Left hindlimb (tissue), 1 donor: ENCODE measurements at regions not wholly inside any gene's neighbourhood (a gene's known extent, or its start where the extent isn't known, plus 50 kb on each side); places are given as distances from the start of the nearest gene placed in this dataset.

ENCODE experiments used
- DNase-seq: peaks from one replicate; pipeline ENCODE4 v3.0.0-alpha.2; 2018

- DNase-seq: no peak
Measured at GRCh38 chr10:33579996-33580395, 245.5 kb upstream of the NRP1 start.

GRCh38 chr10:33573606-33574005 lies 239.1 kb upstream of the NRP1 start:
- no peak for DNase-seq

DNA sequence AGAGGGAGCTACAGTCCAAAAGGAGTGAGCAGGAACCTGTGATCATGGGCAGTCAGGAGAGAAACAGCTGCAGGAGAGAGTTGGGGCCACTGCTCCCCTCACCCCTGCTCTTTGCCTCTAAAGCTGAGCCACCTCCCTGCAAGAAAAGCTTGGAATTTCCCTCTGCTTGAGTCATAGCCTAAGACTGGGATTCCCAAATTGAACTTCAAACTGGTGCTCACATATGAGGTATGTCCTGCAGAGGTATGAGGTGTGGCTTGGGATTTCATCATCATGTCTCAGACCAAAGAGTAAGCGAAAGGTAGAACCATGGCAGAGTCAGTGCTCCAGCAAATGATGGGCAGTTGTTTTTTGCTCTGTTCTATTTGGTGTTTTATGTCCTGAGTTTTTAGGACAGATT lies 237.1 kb upstream of the NRP1 start:
- no peak for DNase-seq

- DNase-seq: no peak
Measured at GRCh38 chr10:33570495-33570894, 236.0 kb upstream of the NRP1 start.

DNA sequence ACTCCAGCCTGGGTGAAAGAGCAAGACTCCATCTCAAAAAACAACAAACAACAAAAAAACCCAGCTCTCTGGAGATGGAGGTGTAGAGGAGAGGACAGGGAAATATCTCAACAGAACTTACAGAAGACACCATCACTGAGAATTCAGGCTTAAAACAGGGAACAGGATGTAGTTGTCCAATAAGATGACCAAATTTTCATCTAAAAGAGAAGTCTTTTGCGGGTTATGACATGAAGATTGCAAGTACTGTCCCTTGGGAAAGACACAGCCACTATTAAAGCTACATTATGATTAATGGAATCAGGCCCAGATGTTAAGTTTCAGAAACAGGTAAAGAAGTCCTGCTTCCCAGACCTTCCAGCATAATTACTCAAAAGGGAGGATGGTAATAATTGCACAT lies 235.2 kb upstream of the NRP1 start:
- no peak for DNase-seq

DNA sequence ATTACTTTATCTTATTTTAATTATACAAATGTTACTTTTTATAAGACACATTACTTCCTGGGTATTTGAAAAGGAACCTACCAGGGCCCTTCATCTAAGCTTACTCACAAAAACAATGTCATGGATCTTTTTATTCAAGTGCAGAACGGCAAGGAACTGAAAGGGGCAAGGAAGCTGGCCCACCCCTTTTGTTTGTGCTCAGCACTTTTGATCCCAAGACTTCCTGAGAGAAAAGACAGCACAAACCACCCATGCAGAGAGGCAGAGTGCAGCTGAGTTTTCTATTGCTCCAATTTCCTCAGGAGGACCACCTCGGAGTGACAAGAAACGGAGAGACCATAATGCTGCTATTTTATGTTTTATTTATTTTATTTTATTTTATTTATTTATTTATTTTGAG lies 232.0 kb upstream of the NRP1 start:
- no peak for DNase-seq

- DNase-seq: no peak
Measured at GRCh38 chr10:33566001-33566400, 231.5 kb upstream of the NRP1 start.

GRCh38 chr10:33565231-33565630 lies 230.8 kb upstream of the NRP1 start:
- no peak for DNase-seq

DNA sequence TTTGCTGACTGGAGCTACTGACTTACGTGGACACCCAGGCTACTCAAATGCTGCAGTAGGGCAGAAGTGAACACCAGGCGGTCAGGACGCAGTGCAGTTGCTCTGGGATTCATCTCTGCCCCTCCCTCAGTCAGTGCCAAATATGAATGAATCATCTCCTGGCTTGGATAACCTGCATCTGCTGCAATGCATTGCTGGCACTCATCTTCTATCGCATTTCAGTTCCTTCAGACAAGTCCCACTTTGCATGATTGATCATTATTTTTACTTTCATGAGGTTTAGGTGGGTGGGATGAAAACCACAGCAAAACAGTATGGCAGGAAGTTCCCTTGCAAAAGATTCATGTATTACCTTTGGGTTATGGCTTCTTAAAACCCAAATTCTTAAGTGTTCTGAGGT lies 224.6 kb upstream of the NRP1 start:
- no peak for DNase-seq

- no peak for DNase-seq
Measured at GRCh38 chr10:33557313-33557712, 222.8 kb upstream of the NRP1 start.

GRCh38 chr10:33556620-33557019 lies 222.2 kb upstream of the NRP1 start:
- no peak for DNase-seq

DNA sequence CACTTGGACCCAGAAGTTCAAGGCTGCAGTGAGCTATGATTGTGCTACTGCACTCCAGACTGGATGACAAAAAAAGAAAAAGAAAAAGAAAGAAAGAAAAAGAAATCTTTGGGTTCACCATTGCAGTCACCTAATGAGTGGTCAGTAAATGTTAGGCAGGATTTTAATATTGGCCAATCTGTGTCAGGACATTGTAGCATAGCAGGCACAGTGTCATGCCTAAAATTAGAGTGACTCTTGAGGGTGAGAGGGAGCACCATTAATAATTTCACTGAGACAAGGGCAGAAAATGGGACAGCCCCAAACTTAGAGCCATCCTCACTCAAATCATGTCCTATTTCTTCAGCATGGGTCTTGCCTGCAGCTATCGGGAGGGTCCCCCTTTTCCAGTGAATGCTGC lies 221.6 kb upstream of the NRP1 start:
- no peak for DNase-seq

DNA sequence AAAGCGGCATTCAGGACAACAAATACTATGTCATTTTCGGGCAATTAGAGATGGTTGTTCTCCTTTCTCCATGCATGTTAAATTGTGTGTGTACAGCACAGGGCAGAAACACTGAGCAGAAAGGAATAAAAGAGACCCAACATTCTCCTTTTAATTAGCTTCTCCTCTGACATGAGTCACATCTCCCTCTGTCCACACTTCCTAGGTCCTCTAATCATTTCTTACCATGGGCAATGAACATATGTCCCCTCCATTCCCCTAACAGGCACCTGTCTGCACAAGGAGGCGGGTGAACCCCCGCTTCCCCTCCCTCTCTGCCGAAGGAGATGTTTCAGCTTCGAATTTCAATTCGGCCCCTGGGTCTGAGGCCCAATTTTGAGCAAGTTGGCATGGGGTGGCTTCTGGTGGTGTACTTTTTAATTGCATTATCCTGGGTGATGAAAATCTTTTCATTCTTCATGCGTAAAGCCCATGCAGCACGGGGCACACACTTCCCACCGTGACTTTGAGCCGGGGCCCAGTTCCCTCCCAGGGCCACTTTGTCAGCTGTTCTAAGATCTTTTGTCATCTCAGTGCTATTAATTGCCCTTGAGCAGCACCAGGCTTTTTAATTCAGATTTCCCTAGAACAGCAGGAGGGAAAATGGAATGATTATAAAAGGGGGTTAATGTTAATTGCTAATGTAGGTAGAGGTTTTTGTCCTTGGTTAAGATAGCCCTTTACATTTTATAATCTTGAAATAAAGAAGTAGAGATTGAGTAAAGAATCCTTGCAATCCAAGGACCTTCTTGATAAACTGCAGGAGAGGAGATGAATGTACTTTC lies 219.5 kb upstream of the NRP1 start:
- DNase-seq: no peak

GRCh38 chr10:33552290-33552689 lies 217.8 kb upstream of the NRP1 start:
- no peak for DNase-seq

GRCh38 chr10:33550811-33551210 lies 216.3 kb upstream of the NRP1 start:
- DNase-seq: no peak

GRCh38 chr10:33547976-33548375 lies 213.5 kb upstream of the NRP1 start:
- DNase-seq: no peak

- DNase-seq: no peak
Measured at GRCh38 chr10:33546031-33546430, 211.6 kb upstream of the NRP1 start.

DNA sequence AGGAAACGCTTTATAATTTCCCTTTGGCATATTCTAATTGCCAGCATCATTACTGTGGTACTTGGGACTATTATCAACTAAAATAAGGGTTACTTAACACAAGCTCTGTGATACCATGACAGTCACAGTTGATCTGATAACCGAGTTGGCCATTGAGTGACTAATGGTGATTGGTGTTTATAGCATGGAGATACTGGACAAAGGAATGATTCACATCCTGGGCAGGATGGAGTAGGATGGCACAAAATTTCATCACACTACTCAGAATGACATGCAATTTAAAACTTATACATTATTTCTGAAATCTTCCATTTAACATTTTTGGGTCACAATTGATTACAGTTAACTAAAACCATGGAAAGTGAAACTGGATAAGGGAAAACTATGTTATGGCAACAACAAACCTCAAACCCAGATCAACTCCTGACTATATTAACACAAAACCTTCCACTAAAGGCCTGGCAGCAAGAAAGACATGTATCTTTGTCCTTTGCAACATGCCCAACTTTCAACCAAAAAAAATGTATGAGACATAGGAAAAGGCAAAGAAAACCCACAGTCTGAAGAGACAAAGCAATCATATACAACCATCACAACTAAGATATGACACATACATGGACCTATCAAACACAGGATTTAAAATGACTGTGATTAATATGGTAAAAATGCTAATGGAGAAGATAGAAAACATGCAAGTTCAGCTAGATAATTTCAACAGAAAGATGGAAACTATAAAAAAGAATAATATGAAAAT lies 208.5 kb upstream of the NRP1 start:
- no peak for DNase-seq

GRCh38 chr10:33539116-33539515 lies 204.6 kb upstream of the NRP1 start:
- DNase-seq: no peak

GRCh38 chr10:33537066-33537465 lies 202.6 kb upstream of the NRP1 start:
- no peak for DNase-seq

DNA sequence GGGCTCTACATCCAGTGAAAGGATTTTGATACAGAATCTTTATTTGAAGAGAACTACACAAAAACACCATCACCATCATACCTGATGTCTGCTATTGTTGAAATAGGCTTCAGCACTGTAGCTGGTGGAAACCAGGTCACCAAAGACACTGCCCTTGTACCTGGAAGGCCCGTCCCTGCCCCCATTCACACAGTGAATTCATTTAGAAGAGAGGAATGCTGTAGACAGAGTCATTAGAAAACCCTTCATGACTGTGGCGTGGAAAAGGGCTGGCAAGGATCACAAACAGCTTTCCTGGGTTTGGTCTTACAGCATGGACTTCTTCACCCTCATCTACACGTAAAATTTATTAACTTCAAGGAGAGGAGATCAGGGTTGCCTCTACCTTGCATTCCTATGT lies 202.0 kb upstream of the NRP1 start:
- no peak for DNase-seq

GRCh38 chr10:33535866-33536265 lies 201.4 kb upstream of the NRP1 start:
- no peak for DNase-seq

- DNase-seq: no peak
Measured at GRCh38 chr10:33534416-33534815, 199.9 kb upstream of the NRP1 start.

DNA sequence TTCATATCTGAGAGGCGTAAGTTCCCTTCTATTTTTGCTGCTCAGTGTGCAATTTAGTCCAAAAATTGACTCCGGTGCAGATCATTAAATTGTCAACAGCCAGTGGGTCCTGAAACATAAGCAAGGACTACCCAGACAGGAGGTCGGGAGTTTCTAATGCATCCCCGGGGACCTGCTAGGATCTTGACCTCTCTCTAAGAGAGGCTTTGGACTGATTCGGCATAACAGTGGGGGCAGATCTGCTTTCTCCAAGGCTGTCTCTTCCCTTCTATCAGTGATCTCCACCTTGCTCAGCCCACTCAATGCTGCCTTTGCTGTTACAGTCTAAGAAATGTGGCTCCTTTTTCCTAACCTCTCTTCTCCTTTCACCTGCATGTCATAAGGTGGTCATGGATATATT lies 199.1 kb upstream of the NRP1 start:
- DNase-seq: no peak

DNA sequence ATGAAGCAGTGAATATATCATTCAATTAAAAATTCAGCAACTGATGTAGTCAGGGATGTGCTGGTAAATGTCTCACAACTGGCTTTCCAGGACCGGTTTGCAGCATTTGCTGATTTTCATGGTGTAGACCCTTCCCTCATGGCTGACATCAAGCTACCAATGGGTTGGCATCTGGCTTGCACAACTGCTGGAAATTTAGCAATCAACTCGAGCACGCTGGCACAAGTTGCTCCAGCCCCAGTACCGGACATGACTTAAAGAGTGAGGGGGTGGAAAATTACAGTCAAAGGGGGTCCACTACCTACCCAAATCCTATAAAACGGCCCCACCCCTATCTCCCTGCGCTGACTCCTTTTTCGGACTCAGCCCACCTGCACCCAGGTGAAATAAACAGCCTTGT lies 198.4 kb upstream of the NRP1 start:
- no peak for DNase-seq
